CD14-positive monocyte (primary cell): ENCODE measurements at regions not wholly inside any gene's neighbourhood (a gene's known extent, or its start where the extent isn't known, plus 50 kb on each side); places are given as distances from the start of the nearest gene placed in this dataset.

Source experiments
- DNase-seq, 3 donors: peaks; one replicate each; pipeline ENCODE4 v3.0.0-alpha.2; 2011 to 2022
- H2AFZ ChIP-seq: 2 replicates; pipeline ENCODE4 v1.6.0; 2012; ENCODE audit warnings: mild to moderate bottlenecking, low read depth, low read length, inconsistent platforms; ENCODE audit not compliant: insufficient read depth, poor library complexity, severe bottlenecking
- H3K27ac ChIP-seq, 2 donors: 1 replicate in 1 of 2; 2 replicates in 1 of 2; pipeline ENCODE4 v1.5.1; 2012 to 2013; ENCODE audit warnings: low read length in 2 of 2, control low read depth in 1 of 2, inconsistent platforms in 1 of 2, low read depth in 1 of 2, mild to moderate bottlenecking in 1 of 2
- H3K27me3 ChIP-seq, 2 donors: one replicate each; pipeline versions ENCODE4 v1.6.0 to v1.6.1; 2011 to 2013; ENCODE audit warnings: low read length in 2 of 2; ENCODE audit not compliant: control insufficient read depth in 2 of 2, insufficient read depth in 2 of 2
- H3K36me3 ChIP-seq, 2 donors: replicated peaks in 1 of 2; 1 replicate in 1 of 2; 2 replicates in 1 of 2; pipeline versions ENCODE4 v1.5.1 to v1.6.1; 2012 to 2013; ENCODE audit warnings: low read length in 2 of 2, control low read depth in 1 of 2, inconsistent platforms in 1 of 2, mild to moderate bottlenecking in 1 of 2; ENCODE audit not compliant: insufficient read depth in 2 of 2, control insufficient read depth in 1 of 2
- H3K4me1 ChIP-seq, 2 donors: 1 replicate in 1 of 2; 2 replicates in 1 of 2; pipeline versions ENCODE4 v1.5.1 to v1.6.1; 2012 to 2013; ENCODE audit warnings: low read length in 2 of 2, control low read depth in 1 of 2, inconsistent platforms in 1 of 2, mild to moderate bottlenecking in 1 of 2, moderate library complexity in 1 of 2; ENCODE audit not compliant: insufficient read depth in 2 of 2, control insufficient read depth in 1 of 2
- H3K4me2 ChIP-seq: replicated peaks from 2 replicates; pipeline ENCODE3; 2012; ENCODE audit warnings: low read length, moderate library complexity, mild to moderate bottlenecking; ENCODE audit not compliant: poor library complexity, severe bottlenecking; ENCODE audit errors: extremely low read depth
- H3K4me3 ChIP-seq, 3 experiments: fragments of 200-600 bp in 1 of 3; sonication (generic) in 1 of 3; replicated peaks in 1 of 3; 1 replicate in 2 of 3; 2 replicates in 1 of 3; pipeline ENCODE4 v1.5.1; 2011 to 2013; ENCODE audit warnings: low read length in 3 of 3, mild to moderate bottlenecking in 3 of 3, control low read depth in 2 of 3, low read depth in 2 of 3, inconsistent platforms in 1 of 3, moderate library complexity in 1 of 3
- H3K79me2 ChIP-seq: 2 replicates; pipeline ENCODE4 v1.6.0; 2012; ENCODE audit warnings: mild to moderate bottlenecking, control low read depth, inconsistent platforms, low read length, moderate library complexity; ENCODE audit not compliant: insufficient read depth
- H3K9ac ChIP-seq: 2 replicates; pipeline ENCODE4 v1.6.0; 2017; ENCODE audit warnings: low read length, mild to moderate bottlenecking; ENCODE audit not compliant: insufficient read depth, poor library complexity, severe bottlenecking
- H3K9me3 ChIP-seq, 2 donors: replicated peaks in 1 of 2; 1 replicate in 1 of 2; 2 replicates in 1 of 2; pipeline versions ENCODE4 v1.5.1 to v1.6.1; 2012 to 2013; ENCODE audit warnings: low read length in 2 of 2, control low read depth in 1 of 2; ENCODE audit not compliant: control insufficient read depth in 1 of 2, insufficient read depth in 1 of 2
- H4K20me1 ChIP-seq: 2 replicates; pipeline ENCODE4 v1.6.0; 2012; ENCODE audit warnings: mild to moderate bottlenecking, low read length, control low read depth, moderate library complexity; ENCODE audit not compliant: insufficient read depth
- H3K27ac Mint-ChIP-seq, 7 donors: one replicate each; pipeline ENCODE4 v1.8.0; 2020; ENCODE audit warnings: mild to moderate bottlenecking in 7 of 7, mixed read lengths in 7 of 7, moderate library complexity in 6 of 7, inconsistent platforms in 2 of 7
- H3K27me3 Mint-ChIP-seq, 3 donors: one replicate each; pipeline ENCODE4 v1.8.0; 2021 to 2022; ENCODE audit warnings: low read depth in 3 of 3, mild to moderate bottlenecking in 3 of 3, mixed read lengths in 3 of 3, moderate library complexity in 3 of 3, inconsistent platforms in 1 of 3
- H3K36me3 Mint-ChIP-seq, 2 donors: one replicate each; pipeline ENCODE4 v1.8.0; 2020; ENCODE audit warnings: mixed read lengths in 2 of 2, inconsistent platforms in 1 of 2, mild to moderate bottlenecking in 1 of 2
- H3K4me1 Mint-ChIP-seq: one replicate; pipeline ENCODE4 v1.8.0; 2020; ENCODE audit warnings: mild to moderate bottlenecking, mixed read lengths
- H3K4me3 Mint-ChIP-seq, 2 donors: one replicate each; pipeline ENCODE4 v1.8.0; 2020; ENCODE audit warnings: mild to moderate bottlenecking in 2 of 2, mixed read lengths in 2 of 2, moderate library complexity in 1 of 2
- H3K9me3 Mint-ChIP-seq, 7 donors: one replicate each; pipeline ENCODE4 v1.8.0; 2020 to 2022; ENCODE audit warnings: mixed read lengths in 7 of 7, mild to moderate bottlenecking in 6 of 7, moderate library complexity in 6 of 7, inconsistent platforms in 2 of 7
- WGBS: methylation state at CpG from one replicate; pipeline ENCODE4 v1.1.5; 2013; ENCODE audit warnings: missing lambda C conversion rate; ENCODE audit not compliant: insufficient coverage; 5-methylcytosine and 5-hydroxymethylcytosine counted together
- intact Hi-C, 2 donors: fragments of 100-400 bp; cut with micrococcal nuclease; formaldehyde crosslinking; loops; one replicate each; pipeline versions ENCODE4 v1.15.0 to v1.15.1; 2023
- TF ChIP-seq, protein P1 (sequence below): fragments of 200-600 bp; IDR thresholded peaks from one replicate; pipeline ENCODE4 v1.8.0; 2022; ENCODE audit warnings: antibody characterized with exemption, mild to moderate bottlenecking

DNA sequence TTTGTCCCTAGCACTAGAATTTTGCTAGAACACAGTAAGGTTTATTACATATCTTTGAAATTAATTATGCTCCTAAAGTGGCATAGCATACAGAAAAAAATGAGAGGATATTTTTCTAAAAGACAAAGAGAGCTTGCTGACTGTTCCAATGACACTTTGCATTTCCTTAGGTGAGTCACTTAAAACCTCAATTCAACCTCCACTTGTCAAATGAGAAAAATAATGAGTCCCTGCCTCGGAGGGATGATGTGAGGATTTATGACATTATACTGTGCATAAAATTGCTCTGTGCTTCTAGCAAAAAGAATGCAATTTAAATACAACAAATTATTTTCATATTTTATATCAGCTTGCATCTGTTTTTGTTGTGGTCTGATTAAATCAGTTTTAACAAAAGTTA, 1417.0 kb upstream of the ALCAM start:
- intact Hi-C loops, result no loop called here
- Mint-ChIP-seq H3K27ac (no peak overlapping the region), H3K4me3 (no peak overlapping the region), H3K27me3 (no peaks in the 10 kb centered on the region), H3K36me3 (no peaks in the 10 kb centered on the region), H3K9me3 (peaks cover 0 to 9% (median 0%) of the 10 kb centered on the region in 7 donors), H3K4me1 (no peaks in the 10 kb centered on the region)
- WGBS, result no CpG with 5 or more reads among the region's 1 CpG
- Histone ChIP-seq H3K9ac (no peak overlapping the region), H3K4me1 (no peaks in the 10 kb centered on the region), H3K9me3 (no peaks in the 10 kb centered on the region), H3K27ac (no peak overlapping the region), H4K20me1 (no peaks in the 10 kb centered on the region), H3K36me3 (no peaks in the 10 kb centered on the region), H3K79me2 (no peaks in the 10 kb centered on the region), H3K4me3 (no peak overlapping the region), H3K27me3 (no peaks in the 10 kb centered on the region), H2AFZ (no peak overlapping the region), H3K4me2 (no peak overlapping the region)
- DNase-seq, result no peak
- TF ChIP-seq, protein P1, sequence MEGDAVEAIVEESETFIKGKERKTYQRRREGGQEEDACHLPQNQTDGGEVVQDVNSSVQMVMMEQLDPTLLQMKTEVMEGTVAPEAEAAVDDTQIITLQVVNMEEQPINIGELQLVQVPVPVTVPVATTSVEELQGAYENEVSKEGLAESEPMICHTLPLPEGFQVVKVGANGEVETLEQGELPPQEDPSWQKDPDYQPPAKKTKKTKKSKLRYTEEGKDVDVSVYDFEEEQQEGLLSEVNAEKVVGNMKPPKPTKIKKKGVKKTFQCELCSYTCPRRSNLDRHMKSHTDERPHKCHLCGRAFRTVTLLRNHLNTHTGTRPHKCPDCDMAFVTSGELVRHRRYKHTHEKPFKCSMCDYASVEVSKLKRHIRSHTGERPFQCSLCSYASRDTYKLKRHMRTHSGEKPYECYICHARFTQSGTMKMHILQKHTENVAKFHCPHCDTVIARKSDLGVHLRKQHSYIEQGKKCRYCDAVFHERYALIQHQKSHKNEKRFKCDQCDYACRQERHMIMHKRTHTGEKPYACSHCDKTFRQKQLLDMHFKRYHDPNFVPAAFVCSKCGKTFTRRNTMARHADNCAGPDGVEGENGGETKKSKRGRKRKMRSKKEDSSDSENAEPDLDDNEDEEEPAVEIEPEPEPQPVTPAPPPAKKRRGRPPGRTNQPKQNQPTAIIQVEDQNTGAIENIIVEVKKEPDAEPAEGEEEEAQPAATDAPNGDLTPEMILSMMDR, result no peak

DNA sequence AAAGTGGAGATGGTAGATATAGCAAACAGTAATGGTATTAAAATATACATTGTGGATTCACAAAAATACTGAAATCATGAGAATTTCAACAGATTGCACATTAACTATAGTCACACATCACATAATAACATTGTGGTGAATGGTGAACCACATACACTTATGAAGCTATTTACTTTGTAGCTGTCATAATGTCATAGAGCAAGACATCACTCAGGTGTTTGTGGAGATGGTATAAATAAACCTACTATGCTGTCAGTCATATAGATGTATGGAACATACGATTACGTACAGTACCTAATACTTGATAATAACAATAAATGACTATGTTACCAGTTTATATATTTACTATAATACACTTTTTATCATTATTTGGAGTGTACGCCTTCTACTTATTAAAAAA, 1416.0 kb upstream of the ALCAM start:
- Histone ChIP-seq H3K4me2 (no peak overlapping the region), H4K20me1 (no peaks in the 10 kb centered on the region), H3K4me1 (no peaks in the 10 kb centered on the region), H3K27ac (no peak overlapping the region), H2AFZ (no peak overlapping the region), H3K36me3 (no peaks in the 10 kb centered on the region), H3K9ac (no peak overlapping the region), H3K79me2 (no peaks in the 10 kb centered on the region), H3K27me3 (no peaks in the 10 kb centered on the region), H3K4me3 (no peak overlapping the region), H3K9me3 (no peaks in the 10 kb centered on the region)
- Mint-ChIP-seq H3K27ac (no peak overlapping the region), H3K27me3 (no peaks in the 10 kb centered on the region), H3K9me3 (peaks cover 0 to 9% (median 0%) of the 10 kb centered on the region in 7 donors), H3K36me3 (no peaks in the 10 kb centered on the region), H3K4me1 (no peaks in the 10 kb centered on the region), H3K4me3 (no peak overlapping the region)
- DNase-seq, result no peak
- intact Hi-C loops, result no loop called here
- no CpG with 5 or more reads among the region's 3 CpGs for whole genome bisulfite sequencing
- TF ChIP-seq, protein P1, result no peak
